ENCODE measurements at regions not wholly inside any gene's neighbourhood (a gene's known extent, or its start where the extent isn't known, plus 50 kb on each side); places are given as distances from the start of the nearest gene placed in this dataset.
"Not testable (repeated sequence)": the region's sequence is repeated elsewhere in the genome, so short reads cannot be mapped to it uniquely, and the experiment has no call there.

GRCh38 chr1:83154306-83154705 is 844.6 kb downstream of the TTLL7 start:
- not testable (repeated sequence) for H3K14ac ChIP-seq (ENCODE audit: low read length); H2BK12ac ChIP-seq (ENCODE audit: low read length); H3K9ac ChIP-seq (ENCODE audit: low read length); H3K27ac ChIP-seq (ENCODE audit: low read depth, low read length); H3K79me2 ChIP-seq (ENCODE audit: control insufficient read depth, insufficient read depth, low read length, poor library complexity); H3K36me3 ChIP-seq (ENCODE audit: control insufficient read depth in 1 of 2, insufficient read depth in 2 of 2, low read length in 2 of 2); H2AFZ ChIP-seq (ENCODE audit: insufficient read depth, low read length, poor library complexity); H2AK5ac ChIP-seq (ENCODE audit: low read length); H3K4me1 ChIP-seq (ENCODE audit: control insufficient read depth in 1 of 2, insufficient read depth in 2 of 2, low read length in 2 of 2); H4K8ac ChIP-seq (ENCODE audit: low read depth, low read length); DNase-seq; H3K4me3 ChIP-seq (ENCODE audit: low read depth, low read length); H3K9me3 ChIP-seq (ENCODE audit: insufficient read depth, low read depth, low read length); H3K18ac ChIP-seq (ENCODE audit: low read length); H2BK120ac ChIP-seq (ENCODE audit: insufficient read depth, low read length, poor library complexity); H4K12ac ChIP-seq (ENCODE audit: low read depth, low read length); H3K27me3 ChIP-seq (ENCODE audit: insufficient read depth, low read length); H3K4me2 ChIP-seq (ENCODE audit: low read length); H3K79me1 ChIP-seq (ENCODE audit: low read length); H3K4ac ChIP-seq (ENCODE audit: low read depth, low read length); H2BK5ac ChIP-seq (ENCODE audit: low read depth, low read length, poor library complexity); H3K23ac ChIP-seq (ENCODE audit: low read length); H4K91ac ChIP-seq (ENCODE audit: low read depth, low read length)
- WGBS (ENCODE audit: extremely low coverage, insufficient coverage, insufficient read length), result no CpG with 5 or more reads among the region's 1 CpG

GRCh38 chr1:83151167-83151898 is 847.6 kb downstream of the TTLL7 start:
- H3K27ac ChIP-seq (ENCODE audit: low read depth, low read length); H3K4ac ChIP-seq (ENCODE audit: low read depth, low read length); H3K27me3 ChIP-seq (ENCODE audit: insufficient read depth, low read length); H2AK5ac ChIP-seq (ENCODE audit: low read length); H2BK12ac ChIP-seq (ENCODE audit: low read length); H4K91ac ChIP-seq (ENCODE audit: low read depth, low read length); H3K4me3 ChIP-seq (ENCODE audit: low read depth, low read length); H3K4me2 ChIP-seq (ENCODE audit: low read length); H2BK120ac ChIP-seq (ENCODE audit: insufficient read depth, low read length, poor library complexity); H3K79me2 ChIP-seq (ENCODE audit: control insufficient read depth, insufficient read depth, low read length, poor library complexity); H2AFZ ChIP-seq (ENCODE audit: insufficient read depth, low read length, poor library complexity); H3K9ac ChIP-seq (ENCODE audit: low read length); H3K9me3 ChIP-seq (ENCODE audit: insufficient read depth, low read depth, low read length); H3K18ac ChIP-seq (ENCODE audit: low read length); H3K23ac ChIP-seq (ENCODE audit: low read length); H2BK5ac ChIP-seq (ENCODE audit: low read depth, low read length, poor library complexity); H3K79me1 ChIP-seq (ENCODE audit: low read length); H3K4me1 ChIP-seq (ENCODE audit: control insufficient read depth in 1 of 2, insufficient read depth in 2 of 2, low read length in 2 of 2); H3K36me3 ChIP-seq (ENCODE audit: control insufficient read depth in 1 of 2, insufficient read depth in 2 of 2, low read length in 2 of 2); H3K14ac ChIP-seq (ENCODE audit: low read length); H4K8ac ChIP-seq (ENCODE audit: low read depth, low read length); DNase-seq; H4K12ac ChIP-seq (ENCODE audit: low read depth, low read length): not testable (repeated sequence)
- WGBS (ENCODE audit: extremely low coverage, insufficient coverage, insufficient read length), result no CpG with 5 or more reads among the region's 3 CpGs

- WGBS (ENCODE audit: extremely low coverage, insufficient coverage, insufficient read length), result no CpG with 5 or more reads among the region's 6 CpGs
- not testable (repeated sequence) for H4K91ac ChIP-seq (ENCODE audit: low read depth, low read length)
Measured at GRCh38 chr1:83150479-83150878, 848.5 kb downstream of the TTLL7 start.

GRCh38 chr1:83145820-83146219 is 853.1 kb downstream of the TTLL7 start:
- H4K91ac ChIP-seq (ENCODE audit: low read depth, low read length); H3K79me2 ChIP-seq (ENCODE audit: control insufficient read depth, insufficient read depth, low read length, poor library complexity): not testable (repeated sequence)

More at GRCh38 chr1:83150479-83150878, 848.5 kb downstream of the TTLL7 start:
- H3K9ac ChIP-seq (ENCODE audit: low read length); H2BK5ac ChIP-seq (ENCODE audit: low read depth, low read length, poor library complexity); H4K12ac ChIP-seq (ENCODE audit: low read depth, low read length); H2BK12ac ChIP-seq (ENCODE audit: low read length); H3K4ac ChIP-seq (ENCODE audit: low read depth, low read length); H3K79me1 ChIP-seq (ENCODE audit: low read length); H3K27ac ChIP-seq (ENCODE audit: low read depth, low read length); DNase-seq; H3K23ac ChIP-seq (ENCODE audit: low read length); H3K4me1 ChIP-seq (ENCODE audit: control insufficient read depth in 1 of 2, insufficient read depth in 2 of 2, low read length in 2 of 2); H3K36me3 ChIP-seq (ENCODE audit: control insufficient read depth in 1 of 2, insufficient read depth in 2 of 2, low read length in 2 of 2); H3K9me3 ChIP-seq (ENCODE audit: insufficient read depth, low read depth, low read length); H2BK120ac ChIP-seq (ENCODE audit: insufficient read depth, low read length, poor library complexity); H3K27me3 ChIP-seq (ENCODE audit: insufficient read depth, low read length); H4K8ac ChIP-seq (ENCODE audit: low read depth, low read length); H2AK5ac ChIP-seq (ENCODE audit: low read length); H3K4me2 ChIP-seq (ENCODE audit: low read length); H2AFZ ChIP-seq (ENCODE audit: insufficient read depth, low read length, poor library complexity); H3K14ac ChIP-seq (ENCODE audit: low read length); H3K4me3 ChIP-seq (ENCODE audit: low read depth, low read length); H3K79me2 ChIP-seq (ENCODE audit: control insufficient read depth, insufficient read depth, low read length, poor library complexity); H3K18ac ChIP-seq (ENCODE audit: low read length): not testable (repeated sequence)

More at GRCh38 chr1:83145820-83146219, 853.1 kb downstream of the TTLL7 start:
- H2AK5ac ChIP-seq (ENCODE audit: low read length); H2AFZ ChIP-seq (ENCODE audit: insufficient read depth, low read length, poor library complexity); H3K23ac ChIP-seq (ENCODE audit: low read length); H3K4me1 ChIP-seq (ENCODE audit: control insufficient read depth in 1 of 2, insufficient read depth in 2 of 2, low read length in 2 of 2); H3K27me3 ChIP-seq (ENCODE audit: insufficient read depth, low read length); H3K14ac ChIP-seq (ENCODE audit: low read length); H2BK12ac ChIP-seq (ENCODE audit: low read length); H4K12ac ChIP-seq (ENCODE audit: low read depth, low read length); H3K9me3 ChIP-seq (ENCODE audit: insufficient read depth, low read depth, low read length); H2BK120ac ChIP-seq (ENCODE audit: insufficient read depth, low read length, poor library complexity); H3K4me3 ChIP-seq (ENCODE audit: low read depth, low read length); DNase-seq; H3K79me1 ChIP-seq (ENCODE audit: low read length); H2BK5ac ChIP-seq (ENCODE audit: low read depth, low read length, poor library complexity); H4K8ac ChIP-seq (ENCODE audit: low read depth, low read length); H3K4me2 ChIP-seq (ENCODE audit: low read length); H3K18ac ChIP-seq (ENCODE audit: low read length); H3K4ac ChIP-seq (ENCODE audit: low read depth, low read length); H3K9ac ChIP-seq (ENCODE audit: low read length); H3K36me3 ChIP-seq (ENCODE audit: control insufficient read depth in 1 of 2, insufficient read depth in 2 of 2, low read length in 2 of 2); H3K27ac ChIP-seq (ENCODE audit: low read depth, low read length): not testable (repeated sequence)
- no CpG with 5 or more reads among the region's 2 CpGs for WGBS (ENCODE audit: extremely low coverage, insufficient coverage, insufficient read length)
